Right kidney (tissue), 1 donor: ENCODE measurements at regions not wholly inside any gene's neighbourhood (a gene's known extent, or its start where the extent isn't known, plus 50 kb on each side); places are given as distances from the start of the nearest gene placed in this dataset.

Experiments used
- DNase-seq: peaks from one replicate; pipeline ENCODE4 v3.0.0-alpha.2; 2016

- DNase-seq: no peak
Measured at GRCh38 chr18:38940863-38941531, 1375.4 kb upstream of the CELF4 start.

- DNase-seq: no peak
Measured at GRCh38 chr18:38940475-38940862, 1374.9 kb upstream of the CELF4 start.

- DNase-seq: no peak
Measured at GRCh38 chr18:38933910-38934510, 1368.4 kb upstream of the CELF4 start.

GRCh38 chr18:38933322-38933721 is 1367.7 kb upstream of the CELF4 start:
- no peak for DNase-seq

- no peak for DNase-seq
Measured at GRCh38 chr18:38932752-38933151, 1367.2 kb upstream of the CELF4 start.

GRCh38 chr18:38931754-38932050 is 1366.1 kb upstream of the CELF4 start:
- no peak for DNase-seq

GRCh38 chr18:38930881-38931753 is 1365.5 kb upstream of the CELF4 start:
- no peak for DNase-seq

GRCh38 chr18:38923540-38923939 is 1357.9 kb upstream of the CELF4 start:
- no peak for DNase-seq

- peak; percentile 14 for DNase-seq
Measured at GRCh38 chr18:38923126-38923525, 1357.5 kb upstream of the CELF4 start.

- no peak for DNase-seq
Measured at GRCh38 chr18:38909972-38910371, 1344.4 kb upstream of the CELF4 start.

GRCh38 chr18:38902796-38903195 is 1337.2 kb upstream of the CELF4 start:
- no peak for DNase-seq

GRCh38 chr18:38900445-38900844 is 1334.8 kb upstream of the CELF4 start:
- DNase-seq: no peak

- DNase-seq: no peak
Measured at GRCh38 chr18:38900031-38900430, 1334.4 kb upstream of the CELF4 start.

- DNase-seq: no peak
Measured at GRCh38 chr18:38899252-38899651, 1333.7 kb upstream of the CELF4 start.

GRCh38 chr18:38898167-38898566 is 1332.6 kb upstream of the CELF4 start:
- no peak for DNase-seq

- no peak for DNase-seq
Measured at GRCh38 chr18:38895560-38895959, 1330.0 kb upstream of the CELF4 start.

GRCh38 chr18:38887671-38888020 is 1322.0 kb upstream of the CELF4 start:
- no peak for DNase-seq

- no peak for DNase-seq
Measured at GRCh38 chr18:38886861-38887670, 1321.5 kb upstream of the CELF4 start.

GRCh38 chr18:38886235-38886634 is 1320.6 kb upstream of the CELF4 start:
- no peak for DNase-seq

GRCh38 chr18:38884050-38884449 is 1318.5 kb upstream of the CELF4 start:
- no peak for DNase-seq

- no peak for DNase-seq
Measured at GRCh38 chr18:38883111-38883510, 1317.5 kb upstream of the CELF4 start.

GRCh38 chr18:38879871-38880270 is 1314.3 kb upstream of the CELF4 start:
- DNase-seq: no peak

- no peak for DNase-seq
Measured at GRCh38 chr18:38872342-38872741, 1306.7 kb upstream of the CELF4 start.
